Uterus (tissue), 2 donors: ENCODE measurements at regions not wholly inside any gene's neighbourhood (a gene's known extent, or its start where the extent isn't known, plus 50 kb on each side); places are given as distances from the start of the nearest gene placed in this dataset.

Experiments used
- CTCF ChIP-seq, 4 experiments: fragments of 200-600 bp in 2 of 4; fragments of 450-650 bp in 2 of 4; sonication (generic) in 2 of 4; IDR thresholded peaks; one replicate each; pipeline ENCODE4 v1.5.1; 2016 to 2019; ENCODE audit warnings: antibody characterized with exemption in 4 of 4, mild to moderate bottlenecking in 2 of 4, moderate library complexity in 1 of 4
- POLR2A ChIP-seq, 2 donors: fragments of 450-650 bp; IDR thresholded peaks; one replicate each; pipeline ENCODE4 v1.6.1; 2016; ENCODE audit warnings: antibody characterized with exemption in 2 of 2, mild to moderate bottlenecking in 1 of 2, moderate library complexity in 1 of 2

GRCh38 chr12:13377698-13378097 lies 181.2 kb downstream of the EMP1 start:
- no peak for TF ChIP-seq CTCF (IDR thresholded peaks at IDR 0.05)
- TF ChIP-seq POLR2A (IDR thresholded peaks at IDR 0.05), result no peak
